ENCODE measurements at regions not wholly inside any gene's neighbourhood (a gene's known extent, or its start where the extent isn't known, plus 50 kb on each side); places are given as distances from the start of the nearest gene placed in this dataset.

DNA sequence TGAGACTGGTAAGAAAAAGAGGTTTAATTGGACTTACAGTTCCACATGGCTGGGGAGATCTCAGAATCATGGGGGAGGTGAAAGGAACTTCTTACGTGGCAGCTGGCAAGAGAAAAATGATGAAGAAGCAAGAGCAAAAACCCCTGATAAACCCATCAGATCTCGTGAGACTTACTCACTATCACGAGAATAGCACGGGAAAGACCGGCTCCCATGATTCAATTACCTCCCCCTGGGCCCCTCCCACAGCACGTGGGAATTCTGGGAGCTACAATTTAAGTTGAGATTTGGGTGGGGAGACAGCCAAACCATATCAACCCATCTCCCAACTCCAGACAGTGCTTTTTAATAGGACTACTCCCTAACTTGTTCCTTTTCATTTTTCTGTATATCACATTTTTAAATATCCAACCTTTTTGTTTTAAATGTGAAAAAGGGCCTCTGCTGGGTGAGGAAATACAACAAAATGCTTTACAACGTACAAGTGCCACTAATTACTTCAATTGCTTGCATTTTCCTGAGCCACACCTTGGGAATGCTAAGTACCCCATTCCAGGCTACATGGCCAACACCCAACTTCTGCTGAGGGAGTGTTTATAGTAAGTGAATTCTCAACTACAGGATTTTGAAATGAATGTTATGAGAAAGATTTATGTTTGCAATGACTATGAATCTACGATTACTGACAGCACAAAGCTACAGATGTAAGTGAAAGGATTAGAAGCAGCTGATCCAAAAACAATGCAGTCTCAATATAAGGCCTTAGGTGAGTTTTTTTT is 294.1 kb upstream of the CD180 start:
- TF ChIP-seq, protein P1, sequence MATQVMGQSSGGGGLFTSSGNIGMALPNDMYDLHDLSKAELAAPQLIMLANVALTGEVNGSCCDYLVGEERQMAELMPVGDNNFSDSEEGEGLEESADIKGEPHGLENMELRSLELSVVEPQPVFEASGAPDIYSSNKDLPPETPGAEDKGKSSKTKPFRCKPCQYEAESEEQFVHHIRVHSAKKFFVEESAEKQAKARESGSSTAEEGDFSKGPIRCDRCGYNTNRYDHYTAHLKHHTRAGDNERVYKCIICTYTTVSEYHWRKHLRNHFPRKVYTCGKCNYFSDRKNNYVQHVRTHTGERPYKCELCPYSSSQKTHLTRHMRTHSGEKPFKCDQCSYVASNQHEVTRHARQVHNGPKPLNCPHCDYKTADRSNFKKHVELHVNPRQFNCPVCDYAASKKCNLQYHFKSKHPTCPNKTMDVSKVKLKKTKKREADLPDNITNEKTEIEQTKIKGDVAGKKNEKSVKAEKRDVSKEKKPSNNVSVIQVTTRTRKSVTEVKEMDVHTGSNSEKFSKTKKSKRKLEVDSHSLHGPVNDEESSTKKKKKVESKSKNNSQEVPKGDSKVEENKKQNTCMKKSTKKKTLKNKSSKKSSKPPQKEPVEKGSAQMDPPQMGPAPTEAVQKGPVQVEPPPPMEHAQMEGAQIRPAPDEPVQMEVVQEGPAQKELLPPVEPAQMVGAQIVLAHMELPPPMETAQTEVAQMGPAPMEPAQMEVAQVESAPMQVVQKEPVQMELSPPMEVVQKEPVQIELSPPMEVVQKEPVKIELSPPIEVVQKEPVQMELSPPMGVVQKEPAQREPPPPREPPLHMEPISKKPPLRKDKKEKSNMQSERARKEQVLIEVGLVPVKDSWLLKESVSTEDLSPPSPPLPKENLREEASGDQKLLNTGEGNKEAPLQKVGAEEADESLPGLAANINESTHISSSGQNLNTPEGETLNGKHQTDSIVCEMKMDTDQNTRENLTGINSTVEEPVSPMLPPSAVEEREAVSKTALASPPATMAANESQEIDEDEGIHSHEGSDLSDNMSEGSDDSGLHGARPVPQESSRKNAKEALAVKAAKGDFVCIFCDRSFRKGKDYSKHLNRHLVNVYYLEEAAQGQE (IDR thresholded peaks at IDR 0.05; ENCODE audit: insufficient read depth in 1 of 2, low read depth in 2 of 2, low read length in 2 of 2), result no peak
- TF ChIP-seq TAF1 (IDR thresholded peaks at IDR 0.05; ENCODE audit: borderline replicate concordance, insufficient read depth, low read length) (no peak), SIN3A (IDR thresholded peaks at IDR 0.05; ENCODE audit: borderline replicate concordance, insufficient read depth, low read length) (no peak), FOXP2 (optimal IDR thresholded peaks at IDR 0.05; ENCODE audit: borderline replicate concordance, extremely low read depth, extremely low read length, insufficient read depth) (no peak), POLR2AphosphoS5 (IDR thresholded peaks at IDR 0.05; ENCODE audit: low read depth, low read length) (no peak)

DNA sequence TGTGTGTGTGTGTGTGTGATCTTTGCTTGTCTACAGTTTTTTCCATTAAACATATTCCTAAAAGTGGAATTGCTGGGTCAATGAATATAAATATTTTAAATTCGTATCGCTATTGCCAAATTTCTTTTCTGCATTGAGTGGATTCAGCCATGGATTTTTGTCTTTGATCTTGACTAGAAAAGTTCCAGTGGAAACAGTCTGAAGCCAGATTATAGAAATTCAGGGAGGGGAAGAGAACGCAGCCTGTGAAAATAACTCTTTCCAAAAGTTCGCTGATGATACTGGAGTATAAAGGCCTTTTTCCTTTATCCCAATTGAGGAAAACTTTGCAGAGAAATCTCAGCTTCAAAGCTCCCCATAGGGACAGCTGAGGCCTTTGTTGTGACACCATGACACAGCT is 292.3 kb upstream of the CD180 start:
- no peak for TF ChIP-seq TAF1 (IDR thresholded peaks at IDR 0.05; ENCODE audit: borderline replicate concordance, insufficient read depth, low read length)
- TF ChIP-seq, protein P1 (IDR thresholded peaks at IDR 0.05; ENCODE audit: insufficient read depth in 1 of 2, low read depth in 2 of 2, low read length in 2 of 2), result no peak
- TF ChIP-seq SIN3A (IDR thresholded peaks at IDR 0.05; ENCODE audit: borderline replicate concordance, insufficient read depth, low read length), result no peak
- no peak for TF ChIP-seq POLR2AphosphoS5 (IDR thresholded peaks at IDR 0.05; ENCODE audit: low read depth, low read length)
- no peak for TF ChIP-seq FOXP2 (optimal IDR thresholded peaks at IDR 0.05; ENCODE audit: borderline replicate concordance, extremely low read depth, extremely low read length, insufficient read depth)

DNA sequence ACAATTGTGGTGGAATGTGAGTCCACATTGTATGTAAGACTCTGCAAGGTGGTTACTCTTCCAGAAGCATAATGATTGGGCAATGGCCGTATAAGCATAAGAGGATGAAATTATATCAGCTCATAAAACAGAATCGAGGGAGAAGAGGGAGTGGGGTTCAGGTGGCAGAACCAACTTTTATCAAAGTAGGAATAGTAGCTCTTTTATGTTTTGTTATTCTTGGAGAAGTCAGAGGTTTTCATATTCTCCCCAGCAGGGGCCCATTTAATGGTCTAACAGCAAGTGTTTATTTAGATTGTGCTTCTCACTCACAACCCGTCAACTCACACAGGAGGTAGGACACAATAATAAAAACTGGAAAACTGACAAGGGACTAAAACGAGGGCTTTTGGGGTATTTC is 291.3 kb upstream of the CD180 start:
- TF ChIP-seq, protein P1 (IDR thresholded peaks at IDR 0.05; ENCODE audit: insufficient read depth in 1 of 2, low read depth in 2 of 2, low read length in 2 of 2), result no peak
- TF ChIP-seq SIN3A (IDR thresholded peaks at IDR 0.05; ENCODE audit: borderline replicate concordance, insufficient read depth, low read length) (no peak), POLR2AphosphoS5 (IDR thresholded peaks at IDR 0.05; ENCODE audit: low read depth, low read length) (no peak), TAF1 (IDR thresholded peaks at IDR 0.05; ENCODE audit: borderline replicate concordance, insufficient read depth, low read length) (no peak), FOXP2 (optimal IDR thresholded peaks at IDR 0.05; ENCODE audit: borderline replicate concordance, extremely low read depth, extremely low read length, insufficient read depth) (no peak)

DNA sequence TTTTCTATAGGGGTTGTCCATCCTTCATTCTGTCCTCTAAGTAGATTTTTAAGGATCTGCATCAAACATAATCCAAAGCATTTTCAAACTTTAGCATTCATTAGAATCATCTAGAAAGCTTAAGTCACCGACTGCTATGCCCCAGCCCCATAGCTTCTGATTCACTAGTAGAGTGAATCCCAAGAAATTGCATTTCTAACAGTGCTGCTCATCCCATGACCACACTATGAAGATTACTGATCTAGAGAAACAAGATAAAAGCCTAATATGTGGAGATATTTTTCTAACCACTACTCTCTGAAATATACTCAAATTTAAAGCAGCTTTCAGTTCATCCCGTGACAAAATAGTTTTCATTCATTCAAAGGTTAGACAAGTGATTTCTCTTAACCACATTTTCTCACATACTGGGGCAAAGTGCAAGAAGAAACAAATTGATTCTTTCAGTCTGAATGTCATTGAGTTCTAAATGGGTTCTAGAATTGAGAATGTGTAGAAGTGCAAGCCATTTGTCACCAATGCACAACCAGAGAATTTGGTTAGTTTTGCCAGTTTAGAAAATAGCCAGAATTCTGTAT is 286.9 kb upstream of the CD180 start:
- TF ChIP-seq TAF1 (IDR thresholded peaks at IDR 0.05; ENCODE audit: borderline replicate concordance, insufficient read depth, low read length), result no peak
- TF ChIP-seq POLR2AphosphoS5 (IDR thresholded peaks at IDR 0.05; ENCODE audit: low read depth, low read length), result no peak
- no peak for TF ChIP-seq SIN3A (IDR thresholded peaks at IDR 0.05; ENCODE audit: borderline replicate concordance, insufficient read depth, low read length)
- TF ChIP-seq FOXP2 (optimal IDR thresholded peaks at IDR 0.05; ENCODE audit: borderline replicate concordance, extremely low read depth, extremely low read length, insufficient read depth), result no peak
- TF ChIP-seq, protein P1 (IDR thresholded peaks at IDR 0.05; ENCODE audit: insufficient read depth in 1 of 2, low read depth in 2 of 2, low read length in 2 of 2), result no peak

Data from PFSK-1 (cell line).